DMS79 (cell line): ENCODE measurements at regions not wholly inside any gene's neighbourhood (a gene's known extent, or its start where the extent isn't known, plus 50 kb on each side); places are given as distances from the start of the nearest gene placed in this dataset.

Experiments
- DNase-seq: peaks from one replicate; lab custom pipeline; 2025; lab: John Stamatoyannopoulos, UW

- no peak for DNase-seq
Measured at GRCh38 chr15:62579842-62580241, 414.8 kb upstream of the C2CD4B start.

- DNase-seq = no peak
Measured at GRCh38 chr15:62582580-62582979, 417.5 kb upstream of the C2CD4B start.

- DNase-seq = no peak
Measured at GRCh38 chr15:62584301-62585235, 419.5 kb upstream of the C2CD4B start.

- no peak for DNase-seq
Measured at GRCh38 chr15:62588938-62589670, 424.0 kb upstream of the C2CD4B start.

GRCh38 chr15:62591842-62592838 is 427.1 kb upstream of the C2CD4B start:
- no peak for DNase-seq

- DNase-seq = no peak
Measured at GRCh38 chr15:62592920-62593319, 427.8 kb upstream of the C2CD4B start.

- DNase-seq = no peak
Measured at GRCh38 chr15:62593681-62594399, 428.8 kb upstream of the C2CD4B start.

GRCh38 chr15:62598217-62598616 is 433.1 kb upstream of the C2CD4B start:
- no peak for DNase-seq

- no peak for DNase-seq
Measured at GRCh38 chr15:62599791-62600777, 435.0 kb upstream of the C2CD4B start.

GRCh38 chr15:62601777-62602545 is 436.9 kb upstream of the C2CD4B start:
- no peak for DNase-seq

- DNase-seq = no peak
Measured at GRCh38 chr15:62603742-62604141, 438.7 kb upstream of the C2CD4B start.

- DNase-seq = no peak
Measured at GRCh38 chr15:62605282-62605681, 437.3 kb upstream of the TPM1 start.

- DNase-seq = no peak
Measured at GRCh38 chr15:62606376-62607113, 436.0 kb upstream of the TPM1 start.

- no peak for DNase-seq
Measured at GRCh38 chr15:62607114-62607462, 435.5 kb upstream of the TPM1 start.

- DNase-seq = no peak
Measured at GRCh38 chr15:62607643-62608042, 434.9 kb upstream of the TPM1 start.

GRCh38 chr15:62608369-62608768 is 434.2 kb upstream of the TPM1 start:
- no peak for DNase-seq

- no peak for DNase-seq
Measured at GRCh38 chr15:62610265-62610869, 432.2 kb upstream of the TPM1 start.

- no peak for DNase-seq
Measured at GRCh38 chr15:62611002-62611401, 431.5 kb upstream of the TPM1 start.
